Epidermal melanocyte (primary cell): ENCODE measurements at regions not wholly inside any gene's neighbourhood (a gene's known extent, or its start where the extent isn't known, plus 50 kb on each side); places are given as distances from the start of the nearest gene placed in this dataset.

Experiments used
- DNase-seq: peaks from one replicate; pipeline ENCODE4 v3.0.0; 2011; ENCODE audit warnings: low spot score; ENCODE audit not compliant: insufficient read length

DNA sequence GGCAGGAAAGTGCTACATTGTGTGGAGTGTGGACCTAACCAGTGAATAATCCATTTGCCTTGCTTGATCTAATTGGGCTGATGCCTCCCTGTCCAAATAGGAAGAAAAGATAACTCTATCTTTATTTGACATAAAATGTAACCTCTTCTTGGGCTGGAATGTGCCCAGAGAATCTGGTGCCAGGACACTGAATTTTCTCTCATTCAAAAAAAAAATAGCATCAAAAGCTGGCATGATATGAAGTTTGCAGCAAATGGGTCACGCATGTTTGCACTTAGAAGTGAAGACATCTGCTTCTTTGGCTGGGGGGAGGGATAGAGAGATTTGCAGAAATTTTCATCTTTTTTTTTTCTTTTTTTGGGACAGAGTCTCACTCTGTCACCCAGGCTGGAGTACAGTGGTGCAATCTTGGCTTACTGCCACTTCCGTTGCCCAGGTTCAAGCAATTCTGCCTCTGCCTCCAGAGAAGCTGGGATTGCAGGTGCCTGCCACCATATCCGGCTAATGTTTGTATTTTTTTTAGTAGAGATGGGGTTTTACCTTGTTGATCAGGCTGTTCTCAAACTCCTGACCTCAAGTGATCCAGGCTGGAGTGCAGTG, 478.2 kb upstream of the EEF2KMT start:
- no peak for DNase-seq

DNA sequence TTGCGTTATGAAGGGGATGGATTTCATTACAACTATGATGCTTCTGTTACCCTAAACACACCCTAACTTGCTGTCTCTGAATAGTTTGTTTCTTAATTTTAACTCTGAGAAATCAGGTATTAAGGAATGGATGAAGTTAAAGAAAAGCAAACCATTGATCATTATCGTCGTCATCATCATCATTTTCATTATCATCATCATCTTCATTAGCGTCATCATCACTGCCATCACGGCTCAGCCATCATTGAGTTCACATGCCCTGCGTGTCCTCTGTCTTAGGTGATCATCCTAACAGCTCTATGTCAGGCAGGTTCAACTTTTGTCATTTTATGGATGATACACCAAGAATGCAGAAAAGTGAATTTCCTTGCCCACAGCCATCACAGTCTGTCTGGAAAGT, 477.5 kb upstream of the EEF2KMT start:
- no peak for DNase-seq

DNA sequence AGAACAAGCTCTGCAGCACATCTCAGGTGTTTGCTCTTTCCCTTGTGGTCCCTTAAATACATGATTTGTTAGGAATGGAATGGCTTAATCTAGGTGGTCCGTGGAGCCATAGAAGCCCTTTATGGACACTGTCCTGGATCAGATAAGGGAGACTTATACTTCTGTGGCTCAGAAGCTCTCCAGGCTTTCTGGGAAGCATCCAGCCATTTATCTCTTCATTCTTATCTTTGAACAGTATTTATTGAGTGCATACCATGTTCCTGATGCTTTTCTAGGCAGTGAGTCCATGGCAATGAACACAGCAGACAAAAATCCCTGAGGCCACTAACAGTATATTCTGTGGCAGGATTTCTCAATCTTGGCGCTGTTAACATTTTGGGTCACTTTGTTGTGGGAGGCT, 474.5 kb upstream of the EEF2KMT start:
- no peak for DNase-seq

DNA sequence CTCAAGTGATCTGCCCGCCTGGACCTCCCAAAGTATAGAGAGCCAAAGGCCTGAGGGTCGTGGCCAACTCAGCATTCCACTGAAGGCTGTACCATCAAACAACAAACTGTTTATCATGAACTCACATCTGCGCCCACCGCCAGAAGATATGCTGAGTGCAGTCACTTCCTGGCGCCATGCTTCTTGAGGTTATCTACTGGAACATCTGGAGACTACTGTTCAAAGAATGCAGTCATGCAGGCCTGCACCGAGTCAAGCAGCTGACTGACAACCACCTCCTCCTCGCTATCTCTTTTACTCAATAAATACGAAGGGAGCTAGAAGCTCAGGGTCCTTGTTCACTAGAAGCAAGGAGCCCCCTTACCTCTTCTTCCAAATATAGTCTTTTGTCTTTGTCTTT, 473.9 kb upstream of the EEF2KMT start:
- no peak for DNase-seq

DNA sequence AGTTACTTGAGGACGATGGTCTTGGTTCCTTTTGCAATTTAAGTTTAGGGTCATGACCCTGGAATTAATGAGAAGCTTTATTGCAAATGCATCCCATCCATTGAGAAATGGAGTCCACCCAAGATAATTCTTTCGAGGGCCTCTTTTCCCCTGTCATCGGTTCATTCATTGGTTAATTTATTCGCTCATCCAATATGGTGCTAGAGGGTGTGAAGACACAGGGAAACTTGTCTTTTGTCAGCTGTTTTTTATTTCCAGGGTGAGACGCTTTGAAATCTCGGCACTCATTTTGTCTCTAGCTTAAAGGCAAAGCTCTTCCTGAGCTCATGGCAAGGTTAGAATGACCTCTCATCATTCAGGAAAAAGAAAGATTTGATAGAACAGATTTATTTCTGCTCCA, 464.2 kb upstream of the EEF2KMT start:
- DNase-seq = no peak

DNA sequence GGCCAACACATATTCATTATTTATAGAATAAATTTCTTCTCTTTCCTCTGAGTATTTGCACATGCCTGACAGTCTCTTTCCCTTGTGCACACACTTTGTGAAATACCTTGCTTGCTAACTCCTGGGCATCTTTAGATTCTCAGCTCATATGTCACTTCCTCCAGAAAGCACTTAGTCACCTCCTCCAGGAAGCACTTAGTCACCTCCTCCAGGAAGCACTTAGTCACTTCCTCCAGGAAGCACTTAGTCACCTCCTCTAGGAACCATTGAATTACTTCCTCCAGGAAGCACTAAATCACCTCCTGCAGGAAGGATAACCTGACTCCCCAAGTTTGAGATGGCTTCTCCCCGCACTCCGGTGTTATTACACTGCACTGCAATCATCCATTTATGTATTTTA, 462.5 kb upstream of the EEF2KMT start:
- DNase-seq = no peak

DNA sequence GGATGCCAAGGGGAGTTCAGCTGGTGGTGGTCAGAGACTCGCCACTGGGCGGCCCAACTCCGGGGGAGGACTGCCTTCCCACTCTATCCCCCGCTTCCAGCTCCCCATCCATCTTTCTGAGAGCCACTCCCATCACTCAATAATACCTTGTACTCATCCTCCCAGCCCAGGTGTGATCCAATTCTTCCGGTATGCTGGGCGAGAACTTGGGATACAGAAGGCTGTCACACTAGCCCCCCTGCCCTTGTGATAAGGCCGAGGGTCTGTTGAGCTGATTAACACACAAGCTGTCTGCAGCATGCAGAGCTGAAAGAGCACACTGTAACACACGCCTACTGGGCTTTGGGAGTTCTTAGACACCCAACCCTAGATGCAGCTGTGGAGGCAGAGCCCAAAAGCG, 460.4 kb upstream of the EEF2KMT start:
- no peak for DNase-seq

DNA sequence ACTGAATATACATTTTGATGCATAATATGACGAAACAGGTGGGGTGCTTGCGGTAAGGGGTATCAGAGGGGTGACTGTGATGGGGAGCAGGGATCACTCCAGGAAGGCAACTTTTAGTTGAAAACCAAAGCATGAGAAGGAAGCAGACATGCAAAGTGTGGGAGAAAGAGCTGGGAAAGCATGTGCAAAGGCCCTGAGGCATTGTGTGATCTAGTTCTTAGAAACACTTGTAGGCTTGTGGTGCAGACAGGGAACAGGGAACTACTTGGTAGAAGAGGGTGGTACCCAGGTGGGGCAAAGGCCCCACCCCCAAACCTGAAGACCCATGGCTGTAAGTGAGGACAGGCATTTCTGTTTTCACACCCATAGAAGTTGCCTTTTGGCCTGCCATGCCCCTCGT, 459.9 kb upstream of the EEF2KMT start:
- DNase-seq = no peak

DNA sequence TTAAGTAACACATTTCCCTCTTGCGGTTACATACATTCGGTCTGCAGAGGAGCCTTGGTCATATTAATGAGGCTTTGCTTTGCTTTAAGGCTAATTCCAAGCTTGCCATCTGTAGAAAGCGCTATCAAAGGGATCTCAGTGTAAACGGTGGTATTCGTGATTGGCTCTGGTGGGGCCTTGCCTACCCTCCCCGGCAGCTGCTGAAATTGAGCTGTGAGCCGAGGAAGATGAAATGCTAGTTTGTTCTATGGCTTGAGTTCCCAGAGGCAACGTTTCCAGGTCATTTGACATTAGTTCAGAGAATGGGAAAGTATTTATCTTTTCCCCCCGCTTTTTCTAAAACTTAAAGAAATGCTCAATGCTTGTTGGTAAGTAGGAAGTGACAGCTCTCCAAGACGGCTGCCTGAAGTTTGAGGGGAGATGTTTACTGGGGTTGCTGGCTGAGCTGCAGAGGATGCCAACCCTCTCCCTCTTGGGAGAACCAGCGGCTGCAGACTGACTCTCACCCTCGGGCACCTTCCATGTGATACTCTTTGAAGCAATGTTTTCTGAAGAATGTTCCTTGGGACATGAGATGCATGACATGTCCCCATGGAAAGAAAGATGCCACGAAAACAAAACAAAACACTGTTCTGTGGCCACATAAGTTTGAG, 458.7 kb upstream of the EEF2KMT start:
- no peak for DNase-seq

DNA sequence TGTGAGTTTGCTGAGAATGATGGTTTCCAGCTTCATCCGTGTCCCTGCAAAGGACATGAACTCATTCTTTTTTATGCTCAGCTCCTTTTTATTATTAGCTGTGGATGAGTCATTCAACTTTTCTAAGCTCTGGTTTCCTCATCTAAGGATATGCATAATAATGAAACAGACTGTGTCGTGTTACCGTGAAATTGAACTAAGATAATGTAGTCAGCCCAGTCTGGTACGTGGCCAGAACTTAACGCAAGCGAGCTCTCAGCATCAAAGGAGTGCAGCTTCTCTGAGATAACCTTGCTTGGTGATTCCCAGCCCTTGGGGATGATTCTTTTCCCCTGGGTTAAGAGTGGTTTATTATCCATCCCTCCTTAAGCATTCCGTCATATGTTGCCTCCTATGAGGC, 454.3 kb upstream of the EEF2KMT start:
- DNase-seq = no peak

DNA sequence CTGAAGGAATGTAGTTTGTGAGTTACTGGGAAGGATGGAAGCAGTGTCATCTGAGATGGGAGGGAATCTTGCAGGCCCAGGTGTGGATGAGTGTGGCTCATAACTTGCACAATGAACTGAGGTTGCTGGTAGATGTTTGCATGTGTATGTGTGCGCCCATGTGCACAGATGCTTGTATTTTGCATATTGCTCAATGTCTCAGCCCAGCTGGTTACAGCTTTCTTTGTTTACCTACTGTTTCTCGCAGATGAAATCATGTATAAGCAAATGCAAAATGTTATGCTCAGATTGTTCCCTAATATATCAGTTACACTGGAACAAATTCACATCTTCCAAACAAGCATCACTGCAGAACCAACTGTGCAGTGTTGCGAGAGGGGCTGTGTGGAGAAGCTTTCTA, 452.2 kb upstream of the EEF2KMT start:
- no peak for DNase-seq

DNA sequence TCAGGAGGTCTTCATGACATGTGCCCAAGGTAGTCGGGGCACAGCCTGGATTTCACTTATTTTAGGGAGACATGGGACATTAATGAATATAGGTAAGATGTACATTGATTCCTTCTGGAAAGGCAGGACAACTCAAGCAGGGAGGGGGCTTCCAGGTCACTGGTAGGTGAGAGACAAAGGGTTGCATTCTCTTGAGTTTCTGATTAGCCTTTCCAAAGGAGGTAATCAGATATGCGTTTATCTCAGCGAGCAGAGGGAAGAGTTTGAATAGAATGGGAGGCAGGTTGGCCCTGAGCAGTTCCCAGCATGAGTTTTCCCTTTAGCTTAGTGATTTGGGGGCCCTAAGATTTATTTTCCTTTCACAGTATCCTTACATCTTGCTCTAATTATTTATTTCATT, 443.8 kb upstream of the EEF2KMT start:
- DNase-seq = no peak

DNA sequence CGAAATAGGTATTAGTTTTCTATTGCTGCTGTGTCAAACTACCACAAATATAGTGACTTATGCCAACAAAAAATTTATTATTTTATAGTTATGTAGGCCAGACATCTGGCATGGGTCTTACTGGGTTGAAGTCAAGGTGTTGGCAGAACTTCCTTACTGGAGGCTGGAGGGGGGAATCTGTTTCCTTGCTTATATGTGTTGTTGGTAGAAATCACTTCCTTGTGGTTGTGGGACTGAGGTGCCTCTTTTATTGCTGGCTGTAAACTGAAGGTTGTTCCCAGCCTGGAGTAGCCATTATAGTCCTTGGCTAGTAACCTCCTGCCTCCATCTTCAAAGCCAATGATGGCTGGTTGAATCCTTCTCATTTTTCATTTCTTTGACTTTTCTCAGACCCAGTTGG, 439.8 kb upstream of the EEF2KMT start:
- no peak for DNase-seq

DNA sequence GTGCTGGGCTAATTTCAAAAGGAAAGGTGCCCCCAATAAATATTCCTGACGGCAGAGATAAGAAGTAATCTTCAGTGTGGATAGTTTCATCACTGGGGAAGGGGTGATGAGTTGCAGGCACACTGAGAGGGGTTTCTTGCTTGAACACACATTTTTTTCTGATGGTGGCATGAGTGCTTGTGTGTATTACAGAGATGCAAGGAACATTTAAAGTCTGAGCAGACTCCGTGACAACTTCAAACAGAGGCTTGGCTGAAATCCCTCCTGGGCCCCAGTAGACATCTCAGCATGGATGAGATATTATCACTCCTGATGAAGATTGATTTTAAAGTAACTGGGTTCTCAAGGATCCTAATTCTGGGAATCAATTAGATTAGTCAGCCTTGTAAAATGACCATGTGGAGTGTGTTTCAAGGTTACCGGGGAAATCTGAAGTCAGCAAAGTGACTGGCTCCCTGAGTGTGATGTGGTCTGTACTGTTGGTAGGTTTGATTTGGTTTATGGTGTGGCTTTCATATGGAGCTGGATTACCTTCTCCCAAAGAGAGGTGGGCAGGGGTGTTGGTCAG, 435.8 kb upstream of the EEF2KMT start:
- no peak for DNase-seq

DNA sequence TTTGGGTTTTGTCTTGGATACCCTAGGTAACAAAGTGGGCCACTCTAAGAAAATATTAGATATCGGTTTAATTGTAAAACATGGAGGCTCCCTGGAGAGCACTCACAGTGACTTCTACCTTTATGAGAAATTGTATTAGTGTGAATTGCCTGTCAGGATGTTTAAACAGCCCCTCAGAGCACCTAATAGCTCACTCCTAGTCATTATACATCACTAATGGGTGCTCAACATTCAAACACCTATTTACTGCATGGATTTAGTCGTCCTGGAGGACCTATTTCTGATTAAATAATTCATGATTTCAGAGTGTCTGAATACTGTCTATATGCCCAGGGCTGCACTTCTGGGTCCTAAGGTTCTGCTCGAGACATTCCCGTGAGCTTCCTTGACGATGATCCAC, 430.2 kb upstream of the EEF2KMT start:
- no peak for DNase-seq

DNA sequence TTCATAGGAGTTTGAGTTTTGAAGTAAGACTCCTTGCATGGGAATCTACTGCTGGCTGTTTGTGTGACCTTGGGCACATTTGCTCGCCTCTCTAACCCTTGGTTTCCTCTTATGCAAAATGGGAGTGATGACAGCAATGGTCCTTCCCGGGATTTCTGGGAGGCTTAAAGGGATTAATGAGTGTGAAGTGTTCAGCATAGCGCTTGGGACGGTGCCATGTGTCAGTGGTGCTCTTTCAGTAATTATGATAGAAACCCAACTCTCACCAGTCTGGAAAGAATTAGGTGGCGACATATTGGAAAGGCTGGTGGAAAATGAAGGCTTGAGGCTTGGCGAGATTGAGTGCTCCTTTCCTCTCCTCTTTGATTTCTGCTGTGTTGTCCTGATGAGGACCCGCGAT, 429.2 kb upstream of the EEF2KMT start:
- no peak for DNase-seq

DNA sequence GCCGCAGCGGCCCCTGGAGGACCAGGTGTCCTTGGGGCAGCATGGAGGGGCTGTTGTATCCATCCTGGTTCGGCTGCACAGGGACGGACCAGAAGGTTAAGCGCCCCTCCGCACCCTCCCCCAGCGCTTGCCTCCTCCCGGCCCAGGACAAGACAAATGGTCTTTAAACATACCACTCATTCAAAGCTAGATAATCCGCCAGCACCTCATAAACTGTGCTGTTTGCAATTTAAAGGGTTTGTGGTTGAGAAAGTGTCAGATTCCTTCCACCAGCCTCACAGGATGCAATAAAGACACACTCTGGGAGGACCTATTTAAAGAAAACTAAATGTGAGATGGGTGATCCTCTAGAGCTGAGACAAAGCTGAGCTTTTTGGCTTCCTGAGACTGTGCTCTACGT, 426.2 kb upstream of the EEF2KMT start:
- no peak for DNase-seq

DNA sequence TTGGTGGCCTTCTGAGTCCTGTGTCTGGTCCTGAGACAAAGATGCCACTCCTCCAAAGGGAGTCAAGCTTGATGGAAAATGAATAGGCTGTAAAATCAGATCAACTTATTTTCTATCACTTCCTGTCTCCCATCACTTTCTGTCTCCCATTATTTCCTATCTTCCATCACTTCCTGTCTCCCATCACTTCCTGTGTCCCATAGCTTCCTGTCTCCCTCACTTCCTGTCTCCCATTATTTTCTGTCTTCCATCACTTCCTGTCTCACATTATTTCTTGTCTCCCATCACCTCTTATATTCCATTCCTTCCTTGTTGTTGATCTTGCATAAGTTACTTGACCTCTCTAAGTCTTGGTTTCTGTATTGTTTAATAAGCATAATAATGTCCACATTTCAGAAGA, 418.5 kb upstream of the EEF2KMT start:
- no peak for DNase-seq

DNA sequence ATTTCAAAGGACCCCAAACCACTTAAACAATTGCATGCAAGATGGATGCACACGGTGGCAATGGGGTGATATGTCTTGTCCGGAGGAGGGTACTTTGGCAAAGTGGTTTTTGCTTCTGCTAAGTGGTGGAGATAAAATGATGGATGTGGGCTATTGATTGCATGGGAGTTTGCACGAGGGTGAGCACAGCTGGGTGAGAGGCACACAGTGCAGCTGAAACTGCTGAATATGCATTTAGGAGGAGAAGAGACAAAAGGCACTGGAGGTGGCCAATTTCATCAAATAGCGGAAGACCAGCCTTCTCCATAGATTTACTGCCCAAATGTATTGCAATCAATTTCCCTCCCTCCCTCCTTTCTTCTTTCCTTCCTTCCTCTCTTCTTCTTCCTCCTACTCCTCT, 414.4 kb upstream of the EEF2KMT start:
- DNase-seq = no peak

DNA sequence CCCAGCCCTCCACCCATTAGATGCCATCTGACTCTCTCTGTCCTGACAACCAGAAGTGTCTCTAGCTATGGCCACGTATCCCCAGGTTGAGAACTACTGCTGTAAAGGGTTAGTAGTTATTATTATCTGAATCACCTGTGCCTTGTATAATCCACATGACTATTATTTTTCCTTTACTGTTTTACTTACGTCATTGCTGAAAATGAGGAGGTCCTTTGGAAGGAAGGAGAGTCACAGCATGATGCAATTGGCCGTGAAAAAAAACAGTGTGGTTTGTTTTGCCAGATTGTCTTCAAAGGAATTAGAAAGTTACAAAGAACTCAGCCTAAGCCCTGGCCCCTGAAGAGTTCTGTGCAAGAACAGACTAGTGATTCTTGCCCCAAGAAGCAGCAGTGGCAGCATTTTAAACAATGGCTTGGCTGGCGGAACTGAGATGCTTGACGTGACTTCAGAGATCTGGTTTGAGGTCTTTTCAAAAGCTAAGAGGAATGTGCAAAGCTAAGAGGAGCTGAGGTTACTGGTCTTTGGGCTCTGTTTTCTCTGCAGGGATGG, 413.3 kb upstream of the EEF2KMT start:
- DNase-seq = no peak

DNA sequence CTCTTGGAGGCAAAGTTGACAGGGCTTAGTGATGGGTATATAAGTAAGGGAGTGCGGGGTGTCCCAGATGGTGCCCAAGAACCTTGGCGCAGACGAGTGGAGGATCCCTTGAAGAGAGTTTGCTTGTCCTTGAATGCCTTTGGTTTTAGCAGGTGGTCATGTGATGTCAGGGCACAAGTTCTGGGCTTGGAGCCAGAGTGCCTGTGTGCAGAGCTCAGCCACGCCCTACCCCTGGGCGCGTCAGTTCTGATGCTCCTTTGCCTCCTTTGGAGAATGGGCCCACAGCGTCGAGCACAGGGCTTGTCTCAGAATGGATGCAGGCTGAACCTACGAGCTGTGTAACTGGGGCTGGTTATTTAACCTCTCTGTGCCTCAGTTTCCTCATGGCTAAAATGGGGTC, 412.2 kb upstream of the EEF2KMT start:
- DNase-seq = no peak

DNA sequence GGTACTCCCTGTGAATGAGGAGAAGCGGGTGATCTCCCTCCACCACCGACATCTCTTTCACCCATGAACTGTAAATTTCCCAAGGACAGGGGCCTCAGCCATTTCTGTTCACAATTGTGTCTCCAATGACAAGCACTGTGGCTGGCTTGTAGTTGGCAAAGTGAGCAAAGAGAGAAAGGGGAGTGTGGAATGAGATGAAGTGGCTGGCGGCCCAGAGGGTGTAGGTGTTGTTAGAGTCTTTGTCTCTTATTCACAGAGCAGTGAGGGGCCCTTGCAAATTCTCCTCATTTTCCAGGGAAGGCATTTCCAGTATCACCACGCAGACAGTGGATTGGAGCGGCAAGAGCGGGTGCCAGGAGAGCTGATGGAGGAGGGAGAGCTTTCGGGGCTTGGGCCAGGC, 411.7 kb upstream of the EEF2KMT start:
- no peak for DNase-seq

DNA sequence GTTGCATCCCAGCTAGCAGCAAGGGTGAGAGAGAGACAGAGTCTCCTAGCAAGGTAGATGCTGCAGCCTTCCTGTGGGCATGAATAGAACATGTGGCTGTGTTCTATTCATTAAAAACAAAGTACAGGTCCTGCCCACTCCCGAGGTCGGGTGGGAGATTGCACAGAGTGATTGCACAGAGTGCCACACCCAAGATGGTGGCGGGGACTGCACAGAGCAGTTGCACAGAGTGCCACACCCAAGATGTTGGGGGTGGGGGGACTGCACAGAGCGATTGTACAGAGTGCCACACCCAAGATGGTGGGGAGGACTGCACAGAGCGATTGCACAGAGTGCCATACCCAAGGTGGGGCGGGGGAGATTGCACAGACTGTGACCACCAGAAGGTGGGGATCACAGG, 410.8 kb upstream of the EEF2KMT start:
- no peak for DNase-seq
